NCI-H1436 (cell line): ENCODE measurements at regions not wholly inside any gene's neighbourhood (a gene's known extent, or its start where the extent isn't known, plus 50 kb on each side); places are given as distances from the start of the nearest gene placed in this dataset.
"Not testable (repeated sequence)": the region's sequence is repeated elsewhere in the genome, so short reads cannot be mapped to it uniquely, and the experiment has no call there.

Source experiments
- DNase-seq: peaks from one replicate; lab custom pipeline; 2025; lab: John Stamatoyannopoulos, UW

GRCh38 chr2:67777010-67777409 is 285.8 kb downstream of the C1D start:
- no peak for DNase-seq

GRCh38 chr2:67777836-67778429 is 284.9 kb downstream of the C1D start:
- DNase-seq, result no peak

- not testable (repeated sequence) for DNase-seq
Observed at GRCh38 chr2:67780841-67781240, 282.0 kb downstream of the C1D start.

- DNase-seq, result no peak
Observed at GRCh38 chr2:67782443-67782842, 280.4 kb downstream of the C1D start.

GRCh38 chr2:67783026-67783425 is 279.8 kb downstream of the C1D start:
- DNase-seq, result no peak

- DNase-seq, result no peak
Observed at GRCh38 chr2:67790622-67791021, 272.2 kb downstream of the C1D start.

GRCh38 chr2:67792191-67792590 is 270.6 kb downstream of the C1D start:
- DNase-seq, result no peak

- DNase-seq, result no peak
Observed at GRCh38 chr2:67792681-67793091, 270.1 kb downstream of the C1D start.

GRCh38 chr2:67797801-67798540 is 264.8 kb downstream of the C1D start:
- peak; percentile 57 for DNase-seq

- DNase-seq, result no peak
Observed at GRCh38 chr2:67798541-67799160, 264.2 kb downstream of the C1D start.

- no peak for DNase-seq
Observed at GRCh38 chr2:67799886-67800285, 262.9 kb downstream of the C1D start.

- no peak for DNase-seq
Observed at GRCh38 chr2:67802291-67802690, 260.5 kb downstream of the C1D start.

GRCh38 chr2:67802824-67803223 is 260.0 kb downstream of the C1D start:
- DNase-seq, result no peak

- DNase-seq, result no peak
Observed at GRCh38 chr2:67806816-67807215, 256.0 kb downstream of the C1D start.

GRCh38 chr2:67808112-67808511 is 254.7 kb downstream of the C1D start:
- no peak for DNase-seq

GRCh38 chr2:67812682-67813081 is 250.1 kb downstream of the C1D start:
- DNase-seq, result no peak

GRCh38 chr2:67823726-67824125 is 239.1 kb downstream of the C1D start:
- DNase-seq, result no peak

- DNase-seq, result no peak
Observed at GRCh38 chr2:67824186-67824585, 238.6 kb downstream of the C1D start.

GRCh38 chr2:67825476-67825875 is 237.3 kb downstream of the C1D start:
- DNase-seq, result no peak

GRCh38 chr2:67828066-67828465 is 234.7 kb downstream of the C1D start:
- DNase-seq, result peak; percentile 26

- DNase-seq, result no peak
Observed at GRCh38 chr2:67829470-67829869, 233.3 kb downstream of the C1D start.

- no peak for DNase-seq
Observed at GRCh38 chr2:67833632-67834031, 229.2 kb downstream of the C1D start.

- no peak for DNase-seq
Observed at GRCh38 chr2:67834482-67834881, 228.3 kb downstream of the C1D start.
